Kidney (tissue), 13 donors: ENCODE measurements at regions not wholly inside any gene's neighbourhood (a gene's known extent, or its start where the extent isn't known, plus 50 kb on each side); places are given as distances from the start of the nearest gene placed in this dataset.

Experiments
- DNase-seq, 5 donors: peaks; one replicate each; pipeline ENCODE4 v3.0.0-alpha.2; 2013 to 2020
- FAIRE-seq: peaks from 2 replicates; lab custom pipeline; 2012; peaks lifted over from hg19 to GRCh38; lab: Jason Lieb, UNC
- H3K27ac ChIP-seq, 2 donors: one replicate each; pipeline ENCODE4 v1.7.0; 2013; ENCODE audit warnings: low read depth in 2 of 2, low read length in 2 of 2, inconsistent platforms in 1 of 2
- H3K27me3 ChIP-seq: one replicate; pipeline ENCODE4 v1.7.1; 2013; ENCODE audit warnings: low read length, inconsistent platforms; ENCODE audit not compliant: control insufficient read depth, insufficient read depth
- H3K36me3 ChIP-seq, 3 donors: one replicate each; pipeline versions ENCODE4 v1.7.0 to v1.7.1; 2013; ENCODE audit warnings: low read length in 3 of 3, control low read depth in 1 of 3, inconsistent platforms in 1 of 3; ENCODE audit not compliant: insufficient read depth in 3 of 3, control insufficient read depth in 2 of 3
- H3K4me1 ChIP-seq, 3 donors: one replicate each; pipeline versions ENCODE4 v1.7.0 to v1.7.1; 2013; ENCODE audit warnings: low read length in 3 of 3, inconsistent platforms in 1 of 3, low read depth in 1 of 3; ENCODE audit not compliant: control insufficient read depth in 2 of 3, insufficient read depth in 2 of 3
- H3K4me3 ChIP-seq, 3 donors: one replicate each; pipeline versions ENCODE4 v1.7.0 to v1.8.1; 2013; ENCODE audit warnings: low read length in 3 of 3, control low read depth in 1 of 3, inconsistent platforms in 1 of 3
- H3K9ac ChIP-seq, 3 donors: one replicate each; pipeline versions ENCODE4 v1.7.0 to v1.7.1; 2013; ENCODE audit warnings: low read length in 3 of 3, control low read depth in 1 of 3, inconsistent platforms in 1 of 3
- H3K9me3 ChIP-seq, 3 donors: one replicate each; pipeline versions ENCODE4 v1.7.0 to v1.7.1; 2013; ENCODE audit warnings: low read length in 3 of 3, control low read depth in 1 of 3, inconsistent platforms in 1 of 3; ENCODE audit not compliant: control insufficient read depth in 2 of 3, insufficient read depth in 1 of 3
- intact Hi-C: fragments of 100-400 bp; cut with DNase I; formaldehyde crosslinking; loops from one replicate; pipeline ENCODE4 v1.11.1; 2022
- TF ChIP-seq, protein P1 (sequence below): IDR thresholded peaks from 3 replicates; pipeline ENCODE4 v1.5.1; 2012; ENCODE audit warnings: mild to moderate bottlenecking, moderate library complexity, borderline replicate concordance; ENCODE audit not compliant: insufficient read depth; ENCODE audit errors: extremely low read depth
- donor health status: control.
- donor health status: control.
- donor health status: control.
- donor health status: control.
- donor health status: control.
- donor health status: DM: yes; HTN: yes; CAD: no.
- donor health status: Normal renal cell carcinoma (clear cell type).

DNA sequence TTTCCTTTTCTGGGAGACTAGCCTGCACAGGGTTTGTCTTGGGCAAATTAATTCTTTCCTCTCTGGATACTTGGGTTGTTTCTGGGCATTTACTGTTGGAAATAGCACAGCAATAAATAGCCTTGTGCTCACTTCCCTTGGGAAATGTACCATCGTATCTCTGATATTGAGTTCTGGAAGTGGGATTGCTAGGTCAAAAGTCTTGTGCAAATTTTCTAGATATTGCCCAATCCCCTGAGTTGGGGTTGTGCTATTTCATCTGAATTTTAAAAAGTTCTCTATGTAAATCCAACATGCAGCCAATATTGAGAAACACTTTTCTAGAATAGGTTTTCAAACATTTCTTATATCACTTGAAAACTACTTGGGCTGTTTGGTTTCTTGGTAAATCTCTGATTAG lies 64.0 kb upstream of the ELOVL5 start:
- H3K9me3 ChIP-seq = no peaks in the 10 kb centered on the region
- peaks cover 0 to 4% (median 2%) of the 10 kb centered on the region in 3 donors for H3K4me1 ChIP-seq
- no peak for DNase-seq
- intact Hi-C loops = no loop called here
- no peaks in the 10 kb centered on the region for H3K36me3 ChIP-seq
- TF ChIP-seq, protein P1, sequence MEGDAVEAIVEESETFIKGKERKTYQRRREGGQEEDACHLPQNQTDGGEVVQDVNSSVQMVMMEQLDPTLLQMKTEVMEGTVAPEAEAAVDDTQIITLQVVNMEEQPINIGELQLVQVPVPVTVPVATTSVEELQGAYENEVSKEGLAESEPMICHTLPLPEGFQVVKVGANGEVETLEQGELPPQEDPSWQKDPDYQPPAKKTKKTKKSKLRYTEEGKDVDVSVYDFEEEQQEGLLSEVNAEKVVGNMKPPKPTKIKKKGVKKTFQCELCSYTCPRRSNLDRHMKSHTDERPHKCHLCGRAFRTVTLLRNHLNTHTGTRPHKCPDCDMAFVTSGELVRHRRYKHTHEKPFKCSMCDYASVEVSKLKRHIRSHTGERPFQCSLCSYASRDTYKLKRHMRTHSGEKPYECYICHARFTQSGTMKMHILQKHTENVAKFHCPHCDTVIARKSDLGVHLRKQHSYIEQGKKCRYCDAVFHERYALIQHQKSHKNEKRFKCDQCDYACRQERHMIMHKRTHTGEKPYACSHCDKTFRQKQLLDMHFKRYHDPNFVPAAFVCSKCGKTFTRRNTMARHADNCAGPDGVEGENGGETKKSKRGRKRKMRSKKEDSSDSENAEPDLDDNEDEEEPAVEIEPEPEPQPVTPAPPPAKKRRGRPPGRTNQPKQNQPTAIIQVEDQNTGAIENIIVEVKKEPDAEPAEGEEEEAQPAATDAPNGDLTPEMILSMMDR = no peak
- H3K4me3 ChIP-seq = no peak overlapping the region
- no peaks in the 10 kb centered on the region for H3K27me3 ChIP-seq
- no peak overlapping the region for H3K9ac ChIP-seq
- no peak for FAIRE-seq
- H3K27ac ChIP-seq = no peak overlapping the region

DNA sequence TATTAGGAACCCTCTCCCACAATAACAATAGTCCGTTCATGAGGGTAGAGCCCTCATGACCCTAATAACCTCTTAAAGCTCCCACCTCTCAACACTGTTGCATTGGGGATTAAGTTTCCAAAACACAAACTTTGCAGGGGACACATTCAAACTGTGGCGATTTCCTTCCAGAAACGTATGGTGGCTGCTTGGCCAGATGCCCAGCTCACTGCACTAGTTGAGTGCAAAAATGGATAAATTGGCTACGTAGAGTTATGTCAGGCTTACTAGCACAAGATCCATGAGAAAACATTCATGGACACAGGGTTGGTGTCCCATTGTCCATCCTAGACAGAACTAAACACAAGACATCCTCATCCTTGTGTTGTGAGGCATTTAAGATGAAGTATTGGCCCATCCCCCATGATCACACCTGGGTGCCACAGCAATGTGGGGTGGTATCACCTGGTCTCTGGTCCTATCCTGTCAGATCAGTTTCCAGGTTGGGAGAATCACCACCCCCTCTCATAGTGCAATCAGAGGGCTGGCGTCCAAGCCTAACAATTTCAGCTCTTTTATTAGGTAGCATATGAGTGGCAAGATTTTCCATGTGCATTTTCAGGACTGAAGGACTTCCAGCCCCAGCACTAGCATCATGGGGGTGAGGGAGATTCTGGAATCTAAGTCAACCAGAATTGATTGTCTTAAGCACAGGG lies 63.4 kb upstream of the ELOVL5 start:
- intact Hi-C loops = no loop called here
- H3K4me1 ChIP-seq = peaks cover 0 to 4% (median 2%) of the 10 kb centered on the region in 3 donors
- H3K27me3 ChIP-seq = no peaks in the 10 kb centered on the region
- H3K9me3 ChIP-seq = no peaks in the 10 kb centered on the region
- TF ChIP-seq, protein P1 = no peak
- no peaks in the 10 kb centered on the region for H3K36me3 ChIP-seq
- DNase-seq = no peak
- no peak overlapping the region for H3K9ac ChIP-seq
- no peak overlapping the region for H3K27ac ChIP-seq
- FAIRE-seq = no peak
- no peak overlapping the region for H3K4me3 ChIP-seq

DNA sequence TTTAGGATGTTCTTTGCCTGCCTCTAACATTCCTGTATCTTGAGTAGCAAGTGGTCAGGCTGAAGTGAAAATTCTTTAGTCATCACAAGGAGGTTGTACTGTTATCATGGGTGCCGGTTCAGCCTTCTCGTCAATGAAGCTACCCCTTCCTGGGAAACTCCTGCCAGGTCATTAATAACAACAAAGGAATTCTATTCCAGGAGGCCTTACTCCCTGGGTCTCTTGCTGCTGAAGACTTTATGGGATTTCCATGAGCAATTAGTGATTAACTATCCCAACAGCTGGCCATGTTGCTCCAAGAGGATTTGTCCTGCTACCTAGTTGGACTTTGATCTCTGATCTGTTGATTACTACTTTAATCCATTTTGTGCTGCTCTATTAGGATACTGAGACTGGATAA lies 62.7 kb upstream of the ELOVL5 start:
- H3K9me3 ChIP-seq = no peaks in the 10 kb centered on the region
- no peak overlapping the region for H3K27ac ChIP-seq
- H3K4me1 ChIP-seq = peaks cover 0 to 4% (median 2%) of the 10 kb centered on the region in 3 donors
- H3K9ac ChIP-seq = no peak overlapping the region
- no peaks in the 10 kb centered on the region for H3K27me3 ChIP-seq
- TF ChIP-seq, protein P1 = no peak
- DNase-seq (peak in 1 of 5 donors; percentile 6), FAIRE-seq (no peak)
- H3K36me3 ChIP-seq = no peaks in the 10 kb centered on the region
- intact Hi-C loops = no loop called here
- H3K4me3 ChIP-seq = no peak overlapping the region
